A549 (cell line): ENCODE measurements at regions not wholly inside any gene's neighbourhood (a gene's known extent, or its start where the extent isn't known, plus 50 kb on each side); places are given as distances from the start of the nearest gene placed in this dataset.

Experiments
- ATAC-seq, 2 experiments: fragments of 200-7000 bp in 1 of 2; fragments of >200 bp in 1 of 2; cut with Nextera tagmentation in 1 of 2; cut with Tn5 transposase in 1 of 2; 3 replicates each; pipeline versions ENCODE4 v1.8.0 to v1.9.1; 2018 to 2020; ENCODE audit warnings: mild to moderate bottlenecking in 1 of 2, moderate library complexity in 1 of 2
- CTCF ChIA-PET: fragments of 300-600 bp; sonication (Branson Sonifier 250); formaldehyde crosslinking; extraction: SDS; loops from one replicate; lab custom pipeline; 2021; ENCODE audit warnings: antibody characterized with exemption, inconsistent platforms; lab: Yijun Ruan, JAX
- POLR2A ChIA-PET: fragments of 350-600 bp; formaldehyde crosslinking; extraction: SDS; loops from one replicate; lab custom pipeline; 2021; ENCODE audit warnings: antibody characterized with exemption, inconsistent platforms; lab: Yijun Ruan, JAX
- DNase-seq, 2 experiments: peaks; one replicate each; pipeline versions ENCODE4 v3.0.0 to v3.0.0-alpha.2; 2011 to 2016; ENCODE audit warnings: low read depth in 1 of 2, low spot score in 1 of 2
- FAIRE-seq: peaks from 2 replicates; lab custom pipeline; 2011; peaks lifted over from hg19 to GRCh38; lab: Jason Lieb, UNC
- H3K27ac ChIP-seq, 2 experiments: fragments of >200 bp; sonication (Bioruptor Twin); formaldehyde crosslinking; 3 replicates each; pipeline ENCODE4 v1.5.1; 2016 to 2017
- H3K4me1 ChIP-seq: fragments of >200 bp; sonication (Bioruptor Twin); formaldehyde crosslinking; 3 replicates; pipeline ENCODE4 v1.6.1; 2016
- H3K4me2 ChIP-seq: fragments of >200 bp; sonication (Bioruptor Twin); formaldehyde crosslinking; 3 replicates; pipeline ENCODE4 v1.6.1; 2016
- H3K4me3 ChIP-seq: fragments of >200 bp; sonication (Bioruptor Twin); formaldehyde crosslinking; 3 replicates; pipeline ENCODE4 v1.5.1; 2016
- H3K9me3 ChIP-seq: fragments of >200 bp; sonication (Bioruptor Twin); formaldehyde crosslinking; 3 replicates; pipeline ENCODE4 v1.6.1; 2016
- ATOH8 ChIP-seq: fragments of 250-450 bp; sonication (Bioruptor Pico); IDR thresholded peaks from 2 replicates; pipeline ENCODE4 v1.5.0; 2020; ENCODE audit warnings: low read depth, mild to moderate bottlenecking, moderate library complexity
- BHLHE40 ChIP-seq: IDR thresholded peaks from 2 replicates; pipeline ENCODE4 v1.6.1; 2012; ENCODE audit warnings: low read depth, low read length, inconsistent platforms
- CBX2 ChIP-seq: fragments of 200-600 bp; sonication (generic); IDR thresholded peaks from 2 replicates; pipeline ENCODE4 v1.6.1; 2016; ENCODE audit warnings: low read depth, mild to moderate bottlenecking, borderline replicate concordance
- CBX8 ChIP-seq: fragments of 200-600 bp; sonication (generic); IDR thresholded peaks from 2 replicates; pipeline ENCODE4 v1.6.1; 2016
- CEBPB ChIP-seq, 2 experiments: fragments of >200 bp in 1 of 2; sonication (Bioruptor Twin) in 1 of 2; formaldehyde crosslinking in 1 of 2; IDR thresholded peaks; 2 replicates each; pipeline ENCODE4 v1.6.1; 2012 to 2016
- CHD2 ChIP-seq: fragments of 150-350 bp; IDR thresholded peaks from 2 replicates; pipeline ENCODE4 v1.6.1; 2014; ENCODE audit warnings: low read length; ENCODE audit not compliant: partially characterized antibody
- CHD4 ChIP-seq: fragments of 200-600 bp; sonication (generic); IDR thresholded peaks from 2 replicates; pipeline ENCODE4 v1.6.1; 2016; ENCODE audit warnings: antibody characterized with exemption, mild to moderate bottlenecking, borderline replicate concordance
- EHF ChIP-seq: fragments of 250-450 bp; sonication (Bioruptor Pico); IDR thresholded peaks from 2 replicates; pipeline ENCODE4 v1.5.0; 2020; ENCODE audit warnings: mild to moderate bottlenecking
- EHMT2 ChIP-seq: fragments of 200-600 bp; sonication (generic); IDR thresholded peaks from 2 replicates; pipeline ENCODE4 v1.6.1; 2016; ENCODE audit warnings: antibody characterized with exemption, low read depth, mild to moderate bottlenecking, moderate library complexity
- ESRRA ChIP-seq: fragments of 150-350 bp; IDR thresholded peaks from 2 replicates; pipeline ENCODE4 v1.6.1; 2014; ENCODE audit warnings: mild to moderate bottlenecking, low read length, borderline replicate concordance
- FOSL2 ChIP-seq, 2 experiments: fragments of 450-650 bp in 1 of 2; fragments of >200 bp in 1 of 2; sonication (Bioruptor Twin) in 1 of 2; formaldehyde crosslinking; IDR thresholded peaks; 2 replicates each; pipeline versions ENCODE4 v1.5.0 to v1.6.1; 2016 to 2020; ENCODE audit warnings: mild to moderate bottlenecking in 1 of 2, moderate library complexity in 1 of 2
- HMGXB4 ChIP-seq: fragments of 250-450 bp; sonication (Bioruptor Pico); IDR thresholded peaks from 2 replicates; pipeline ENCODE4 v1.5.0; 2021; ENCODE audit warnings: mild to moderate bottlenecking, moderate library complexity, borderline replicate concordance
- KDM1A ChIP-seq: fragments of 200-600 bp; sonication (generic); IDR thresholded peaks from 2 replicates; pipeline ENCODE4 v1.6.1; 2016; ENCODE audit warnings: low read depth, mild to moderate bottlenecking
- MAFK ChIP-seq: fragments of 450-650 bp; IDR thresholded peaks from 2 replicates; pipeline ENCODE4 v1.6.1; 2014; ENCODE audit not compliant: partially characterized antibody
- MYC ChIP-seq: IDR thresholded peaks from 2 replicates; pipeline ENCODE4 v1.6.1; 2012; ENCODE audit warnings: mild to moderate bottlenecking, inconsistent platforms, low read length, improper control_type of control experiment, borderline replicate concordance
- NR3C1 ChIP-seq: fragments of >200 bp; sonication (Bioruptor Twin); formaldehyde crosslinking; IDR thresholded peaks from 3 replicates; pipeline ENCODE4 v1.6.1; 2017
- PHF8 ChIP-seq: fragments of 200-600 bp; sonication (generic); IDR thresholded peaks from 2 replicates; pipeline ENCODE4 v1.6.1; 2016; ENCODE audit warnings: low read depth, mild to moderate bottlenecking, antibody characterized with exemption, moderate library complexity, borderline replicate concordance
- POLR2AphosphoS2 ChIP-seq: conservative IDR thresholded peaks from 2 replicates; pipeline ENCODE4 v1.6.1; 2012; ENCODE audit warnings: low read length, improper control_type of control experiment, inconsistent platforms
- RCOR1 ChIP-seq: fragments of 150-350 bp; IDR thresholded peaks from 2 replicates; pipeline ENCODE4 v1.6.1; 2014; ENCODE audit warnings: antibody characterized with exemption, low read length, low read depth
- RNF2 ChIP-seq: fragments of 200-600 bp; sonication (generic); IDR thresholded peaks from 2 replicates; pipeline ENCODE4 v1.6.1; 2016; ENCODE audit warnings: low read depth, mild to moderate bottlenecking, antibody characterized with exemption, moderate library complexity, borderline replicate concordance
- SMC3 ChIP-seq: fragments of >200 bp; sonication (Bioruptor Twin); formaldehyde crosslinking; IDR thresholded peaks from 3 replicates; pipeline ENCODE4 v1.6.1; 2018; ENCODE audit warnings: inconsistent platforms
- TP53 ChIP-seq: fragments of 250-450 bp; sonication (Bioruptor Pico); IDR thresholded peaks from 2 replicates; pipeline ENCODE4 v1.5.0; 2021; ENCODE audit warnings: mild to moderate bottlenecking, moderate library complexity
- USF2 ChIP-seq: fragments of 450-650 bp; IDR thresholded peaks from 2 replicates; pipeline ENCODE4 v1.6.1; 2014; ENCODE audit warnings: antibody characterized with exemption
- ZNF302 ChIP-seq: fragments of 250-450 bp; sonication (Bioruptor Pico); IDR thresholded peaks from 2 replicates; pipeline ENCODE4 v1.9.0; 2021; ENCODE audit warnings: inconsistent platforms, mild to moderate bottlenecking, moderate library complexity
- ZSCAN20 ChIP-seq: fragments of 250-450 bp; sonication (Bioruptor Pico); IDR thresholded peaks from 2 replicates; pipeline ENCODE4 v1.8.0; 2022; ENCODE audit warnings: mild to moderate bottlenecking, moderate library complexity
- WGBS: methylation state at CpG from one replicate; pipeline ENCODE4 v1.1.6; 2017; ENCODE audit errors: missing lambda C conversion rate; 5-methylcytosine and 5-hydroxymethylcytosine counted together

- no peak overlapping the region for H3K4me2 ChIP-seq
- no peaks in the 10 kb centered on the region for H3K9me3 ChIP-seq
- DNase-seq (no peak), FAIRE-seq (no peak), ATAC-seq (no peak)
- TF ChIP-seq USF2, result no peak
- no peak for TF ChIP-seq CBX8
- TF ChIP-seq ZNF302 (CRISPR knock-in tag), result no peak
- TF ChIP-seq BHLHE40, result no peak
- TF ChIP-seq CBX2, result no peak
- TF ChIP-seq ESRRA, result no peak
- no peak for TF ChIP-seq TP53 (CRISPR knock-in tag)
- TF ChIP-seq ATOH8 (CRISPR knock-in tag), result no peak
- no peak for TF ChIP-seq EHMT2
- TF ChIP-seq CHD2, result no peak
- TF ChIP-seq NR3C1, result no peak
- TF ChIP-seq ZSCAN20 (CRISPR knock-in tag), result no peak
- TF ChIP-seq RNF2, result no peak
- TF ChIP-seq KDM1A, result no peak
- no peak for TF ChIP-seq FOSL2 (IDR thresholded peaks at IDR 0.05)
- TF ChIP-seq FOSL2 (CRISPR knock-in tag; IDR thresholded peaks at IDR 0.05), result no peak
- TF ChIP-seq SMC3, result no peak
- TF ChIP-seq RCOR1, result no peak
- no peak overlapping the region for H3K27ac ChIP-seq
- ChIA-PET POLR2A (no interaction called here), CTCF (interaction anchor here (1.2 kb wide), 1 partner anchor 134 kb away, joined by 4 read pairs; no protein-coding TSS in a partner anchor)
- H3K4me3 ChIP-seq, result no peak overlapping the region
- H3K4me1 ChIP-seq, result no peaks in the 10 kb centered on the region
- WGBS, result 54% methylated on average over 12 of the region's 19 CpGs
These were observed 647.6 kb downstream of the BRD1 start for GRCh38 chr22:49179886-49180682.

GRCh38 chr22:49179175-49179574 is 648.5 kb downstream of the BRD1 start:
- no peak for TF ChIP-seq EHF (CRISPR knock-in tag)
- no peak for TF ChIP-seq POLR2AphosphoS2
- no peak for TF ChIP-seq CEBPB (IDR thresholded peaks at IDR 0.05)
- TF ChIP-seq MYC, result no peak
- TF ChIP-seq ESRRA, result no peak
- TF ChIP-seq CBX8, result no peak
- no peak for TF ChIP-seq MAFK
- no peak for TF ChIP-seq ZSCAN20 (CRISPR knock-in tag)
- no peak for TF ChIP-seq ZNF302 (CRISPR knock-in tag)
- no peak for TF ChIP-seq PHF8
- no peak for TF ChIP-seq HMGXB4 (CRISPR knock-in tag)
- no peak for TF ChIP-seq KDM1A
- TF ChIP-seq CHD4, result no peak
- no peak for TF ChIP-seq RNF2
- H3K9me3 ChIP-seq, result no peaks in the 10 kb centered on the region
- DNase-seq, result no peak
- H3K4me3 ChIP-seq, result no peak overlapping the region
- CTCF ChIA-PET, result interaction anchor here (0.5 to 1.2 kb wide), 2 partner anchors 47 to 133 kb away, joined by 4 to 6 read pairs; no protein-coding TSS in a partner anchor
- ATAC-seq, result no peak
- WGBS, result 42% methylated on average over 14 of the region's 18 CpGs
- no peaks in the 10 kb centered on the region for H3K4me1 ChIP-seq
- no peak overlapping the region for H3K27ac ChIP-seq
- no peak overlapping the region for H3K4me2 ChIP-seq
- POLR2A ChIA-PET, result no interaction called here
- no peak for FAIRE-seq
